Calu3 (cell line): ENCODE measurements at regions not wholly inside any gene's neighbourhood (a gene's known extent, or its start where the extent isn't known, plus 50 kb on each side); places are given as distances from the start of the nearest gene placed in this dataset.

Experiments used
- BruUV-seq: library from RNA; stranded (reverse); fragments of 400-500 nt; replicated peaks from 2 replicates; lab custom pipeline; 2021; lab: Mats Ljungman, UMichigan
- CTCF ChIA-PET: fragments of 300-600 bp; sonication (Branson Sonifier 250); formaldehyde crosslinking; loops from one replicate; lab custom pipeline; 2022; ENCODE audit warnings: antibody characterized with exemption; lab: Charles Lee
- DNase-seq: peaks from one replicate; pipeline ENCODE4 v3.0.0; 2022
- H3K27ac Mint-ChIP-seq: one replicate; pipeline ENCODE4 v1.8.0; 2022; ENCODE audit warnings: mixed read lengths; ENCODE audit not compliant: unreplicated experiment
- H3K27me3 Mint-ChIP-seq: one replicate; pipeline ENCODE4 v1.8.0; 2022; ENCODE audit warnings: mixed read lengths; ENCODE audit not compliant: unreplicated experiment
- H3K36me3 Mint-ChIP-seq: one replicate; pipeline ENCODE4 v1.8.0; 2022; ENCODE audit warnings: mild to moderate bottlenecking, moderate library complexity, mixed read lengths; ENCODE audit not compliant: insufficient read depth, unreplicated experiment
- H3K4me1 Mint-ChIP-seq: one replicate; pipeline ENCODE4 v1.8.0; 2022; ENCODE audit warnings: mild to moderate bottlenecking, low read depth, mixed read lengths; ENCODE audit not compliant: unreplicated experiment
- H3K4me3 Mint-ChIP-seq: one replicate; pipeline ENCODE4 v1.8.0; 2022; ENCODE audit warnings: mild to moderate bottlenecking, low read depth, moderate library complexity, mixed read lengths; ENCODE audit not compliant: unreplicated experiment
- H3K9me3 Mint-ChIP-seq: one replicate; pipeline ENCODE4 v1.8.0; 2022; ENCODE audit warnings: low read depth, mixed read lengths; ENCODE audit not compliant: unreplicated experiment
- CTCF ChIP-seq: fragments of 200-600 bp; IDR thresholded peaks from one replicate; pipeline ENCODE4 v1.8.0; 2022; ENCODE audit warnings: antibody characterized with exemption; ENCODE audit not compliant: unreplicated experiment
- intact Hi-C: fragments of 100-400 bp; cut with micrococcal nuclease; formaldehyde crosslinking; loops from one replicate; pipeline ENCODE4 v1.10.0; 2022; ENCODE audit not compliant: unreplicated experiment

GRCh38 chr13:30100226-30100625 is 207.1 kb downstream of the KATNAL1 start:
- Mint-ChIP-seq H3K27ac (no peak overlapping the region), H3K27me3 (no peaks in the 10 kb centered on the region), H3K4me3 (no peak overlapping the region), H3K36me3 (no peaks in the 10 kb centered on the region), H3K4me1 (no peaks in the 10 kb centered on the region), H3K9me3 (no peaks in the 10 kb centered on the region)
- DNase-seq = no peak
- no TSS peak for BruUV-seq
- intact Hi-C loops = no loop called here
- no peak for TF ChIP-seq CTCF
- CTCF ChIA-PET = no interaction called here

GRCh38 chr13:30097701-30098100 is 209.7 kb downstream of the KATNAL1 start:
- no peak overlapping the region for H3K27ac Mint-ChIP-seq
- H3K36me3 Mint-ChIP-seq = no peaks in the 10 kb centered on the region
- no peak for DNase-seq
- no peaks in the 10 kb centered on the region for H3K9me3 Mint-ChIP-seq
- no peaks in the 10 kb centered on the region for H3K4me1 Mint-ChIP-seq
- H3K27me3 Mint-ChIP-seq = no peaks in the 10 kb centered on the region
- TF ChIP-seq CTCF = no peak
- CTCF ChIA-PET = no interaction called here
- BruUV-seq = no TSS peak
- H3K4me3 Mint-ChIP-seq = no peak overlapping the region
- intact Hi-C loops = no loop called here

DNA sequence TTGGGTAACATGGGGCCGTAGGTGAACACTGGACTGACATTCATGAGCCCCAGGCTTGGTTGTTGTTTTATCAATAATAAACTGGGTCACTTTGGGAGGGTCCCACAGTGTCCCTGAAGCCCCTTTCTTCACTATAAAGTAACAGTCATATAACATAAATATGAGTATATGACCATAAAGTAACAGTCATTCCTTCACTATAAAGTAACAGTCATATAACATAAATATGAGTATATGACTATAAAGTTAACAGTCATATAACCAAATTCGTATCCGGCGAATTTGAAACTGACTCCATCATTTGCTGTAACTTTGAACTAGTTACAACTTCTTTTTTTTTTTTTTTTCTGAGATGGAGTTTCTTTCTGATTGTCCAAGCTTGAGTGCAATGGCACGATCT is 210.3 kb downstream of the KATNAL1 start:
- Mint-ChIP-seq H3K9me3 (no peaks in the 10 kb centered on the region), H3K4me3 (no peak overlapping the region), H3K4me1 (no peaks in the 10 kb centered on the region), H3K36me3 (no peaks in the 10 kb centered on the region), H3K27me3 (no peaks in the 10 kb centered on the region), H3K27ac (no peak overlapping the region)
- DNase-seq = no peak
- no peak for TF ChIP-seq CTCF
- CTCF ChIA-PET = no interaction called here
- intact Hi-C loops = no loop called here
- BruUV-seq = no TSS peak

- H3K27ac Mint-ChIP-seq = no peak overlapping the region
- H3K4me1 Mint-ChIP-seq = no peaks in the 10 kb centered on the region
- no peak overlapping the region for H3K4me3 Mint-ChIP-seq
- CTCF ChIA-PET = no interaction called here
- no TSS peak for BruUV-seq
- no peaks in the 10 kb centered on the region for H3K9me3 Mint-ChIP-seq
- no peak for DNase-seq
- no peaks in the 10 kb centered on the region for H3K36me3 Mint-ChIP-seq
- no peak for TF ChIP-seq CTCF
- intact Hi-C loops = no loop called here
- H3K27me3 Mint-ChIP-seq = no peaks in the 10 kb centered on the region
These were observed 213.3 kb downstream of the KATNAL1 start for GRCh38 chr13:30094015-30094414.

DNA sequence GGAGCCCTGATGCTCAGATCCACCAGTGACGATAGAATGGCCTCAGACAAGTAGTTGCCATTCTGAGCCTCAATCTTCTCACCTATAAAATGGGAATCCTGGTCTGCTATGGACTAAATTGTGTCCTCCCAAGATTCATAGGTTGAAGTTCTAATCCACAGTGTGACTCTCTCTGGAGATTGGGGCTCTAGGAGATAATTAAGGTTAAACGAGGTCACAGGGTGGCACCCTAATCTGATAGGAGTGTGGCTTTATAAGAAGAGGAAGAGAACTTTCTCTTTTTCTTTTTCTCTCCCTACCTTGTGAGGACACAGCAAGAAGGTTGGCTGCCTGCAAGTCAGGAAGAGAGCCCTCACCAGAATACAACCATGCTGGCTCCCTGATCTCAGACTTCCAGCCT is 214.1 kb downstream of the KATNAL1 start:
- Mint-ChIP-seq H3K27ac (no peak overlapping the region), H3K4me1 (no peaks in the 10 kb centered on the region), H3K4me3 (no peak overlapping the region), H3K36me3 (no peaks in the 10 kb centered on the region), H3K9me3 (no peaks in the 10 kb centered on the region), H3K27me3 (no peaks in the 10 kb centered on the region)
- intact Hi-C loops = no loop called here
- CTCF ChIA-PET = no interaction called here
- no peak for TF ChIP-seq CTCF
- DNase-seq = no peak
- no TSS peak for BruUV-seq
